ENCODE measurements at regions not wholly inside any gene's neighbourhood (a gene's known extent, or its start where the extent isn't known, plus 50 kb on each side); places are given as distances from the start of the nearest gene placed in this dataset.

DNA sequence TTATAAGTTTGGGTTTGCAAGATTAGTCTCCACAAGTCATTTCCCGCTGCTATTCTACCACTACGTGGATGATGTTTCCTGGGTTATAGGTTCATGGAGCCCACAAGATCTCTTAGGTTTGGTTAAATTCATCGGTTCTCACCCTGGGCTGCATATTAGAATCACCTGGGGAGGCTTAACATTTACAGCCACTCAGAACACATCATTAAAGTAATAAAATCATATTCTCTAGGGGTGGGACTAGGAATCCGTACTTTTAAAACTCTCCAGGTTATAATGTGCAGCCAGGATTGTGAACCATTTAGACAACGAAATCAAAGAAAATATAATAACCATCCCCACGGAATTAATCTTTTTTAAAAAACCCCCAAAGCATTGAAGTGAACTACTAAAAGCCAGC is 167.7 kb downstream of the ACTR3 start:
- H3K4me3 ChIP-seq (replicated peaks; ENCODE audit: insufficient read depth, low read length) = no peak overlapping the region
- H3K27ac ChIP-seq (replicated peaks) = no peak overlapping the region
- TF ChIP-seq GABPA (IDR thresholded peaks at IDR 0.05; ENCODE audit: low read depth) (no peak), POLR2AphosphoS5 (IDR thresholded peaks at IDR 0.05; ENCODE audit: low read depth) (no peak), SPI1 (IDR thresholded peaks at IDR 0.05; ENCODE audit: borderline replicate concordance, low read depth) (no peak)
- TF ChIP-seq, protein P1, sequence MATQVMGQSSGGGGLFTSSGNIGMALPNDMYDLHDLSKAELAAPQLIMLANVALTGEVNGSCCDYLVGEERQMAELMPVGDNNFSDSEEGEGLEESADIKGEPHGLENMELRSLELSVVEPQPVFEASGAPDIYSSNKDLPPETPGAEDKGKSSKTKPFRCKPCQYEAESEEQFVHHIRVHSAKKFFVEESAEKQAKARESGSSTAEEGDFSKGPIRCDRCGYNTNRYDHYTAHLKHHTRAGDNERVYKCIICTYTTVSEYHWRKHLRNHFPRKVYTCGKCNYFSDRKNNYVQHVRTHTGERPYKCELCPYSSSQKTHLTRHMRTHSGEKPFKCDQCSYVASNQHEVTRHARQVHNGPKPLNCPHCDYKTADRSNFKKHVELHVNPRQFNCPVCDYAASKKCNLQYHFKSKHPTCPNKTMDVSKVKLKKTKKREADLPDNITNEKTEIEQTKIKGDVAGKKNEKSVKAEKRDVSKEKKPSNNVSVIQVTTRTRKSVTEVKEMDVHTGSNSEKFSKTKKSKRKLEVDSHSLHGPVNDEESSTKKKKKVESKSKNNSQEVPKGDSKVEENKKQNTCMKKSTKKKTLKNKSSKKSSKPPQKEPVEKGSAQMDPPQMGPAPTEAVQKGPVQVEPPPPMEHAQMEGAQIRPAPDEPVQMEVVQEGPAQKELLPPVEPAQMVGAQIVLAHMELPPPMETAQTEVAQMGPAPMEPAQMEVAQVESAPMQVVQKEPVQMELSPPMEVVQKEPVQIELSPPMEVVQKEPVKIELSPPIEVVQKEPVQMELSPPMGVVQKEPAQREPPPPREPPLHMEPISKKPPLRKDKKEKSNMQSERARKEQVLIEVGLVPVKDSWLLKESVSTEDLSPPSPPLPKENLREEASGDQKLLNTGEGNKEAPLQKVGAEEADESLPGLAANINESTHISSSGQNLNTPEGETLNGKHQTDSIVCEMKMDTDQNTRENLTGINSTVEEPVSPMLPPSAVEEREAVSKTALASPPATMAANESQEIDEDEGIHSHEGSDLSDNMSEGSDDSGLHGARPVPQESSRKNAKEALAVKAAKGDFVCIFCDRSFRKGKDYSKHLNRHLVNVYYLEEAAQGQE (IDR thresholded peaks at IDR 0.05; ENCODE audit: insufficient replicate concordance, low read depth) = no peak
- TF ChIP-seq, protein P2, sequence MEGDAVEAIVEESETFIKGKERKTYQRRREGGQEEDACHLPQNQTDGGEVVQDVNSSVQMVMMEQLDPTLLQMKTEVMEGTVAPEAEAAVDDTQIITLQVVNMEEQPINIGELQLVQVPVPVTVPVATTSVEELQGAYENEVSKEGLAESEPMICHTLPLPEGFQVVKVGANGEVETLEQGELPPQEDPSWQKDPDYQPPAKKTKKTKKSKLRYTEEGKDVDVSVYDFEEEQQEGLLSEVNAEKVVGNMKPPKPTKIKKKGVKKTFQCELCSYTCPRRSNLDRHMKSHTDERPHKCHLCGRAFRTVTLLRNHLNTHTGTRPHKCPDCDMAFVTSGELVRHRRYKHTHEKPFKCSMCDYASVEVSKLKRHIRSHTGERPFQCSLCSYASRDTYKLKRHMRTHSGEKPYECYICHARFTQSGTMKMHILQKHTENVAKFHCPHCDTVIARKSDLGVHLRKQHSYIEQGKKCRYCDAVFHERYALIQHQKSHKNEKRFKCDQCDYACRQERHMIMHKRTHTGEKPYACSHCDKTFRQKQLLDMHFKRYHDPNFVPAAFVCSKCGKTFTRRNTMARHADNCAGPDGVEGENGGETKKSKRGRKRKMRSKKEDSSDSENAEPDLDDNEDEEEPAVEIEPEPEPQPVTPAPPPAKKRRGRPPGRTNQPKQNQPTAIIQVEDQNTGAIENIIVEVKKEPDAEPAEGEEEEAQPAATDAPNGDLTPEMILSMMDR (IDR thresholded peaks at IDR 0.05; ENCODE audit: insufficient read depth, low read length) = no peak
- no peaks in the 10 kb centered on the region for H3K27me3 ChIP-seq (ENCODE audit: insufficient read depth, poor library complexity, severe bottlenecking)
- DNase-seq (ENCODE audit: low read depth in 1 of 2, low spot score in 1 of 2) = no peak

DNA sequence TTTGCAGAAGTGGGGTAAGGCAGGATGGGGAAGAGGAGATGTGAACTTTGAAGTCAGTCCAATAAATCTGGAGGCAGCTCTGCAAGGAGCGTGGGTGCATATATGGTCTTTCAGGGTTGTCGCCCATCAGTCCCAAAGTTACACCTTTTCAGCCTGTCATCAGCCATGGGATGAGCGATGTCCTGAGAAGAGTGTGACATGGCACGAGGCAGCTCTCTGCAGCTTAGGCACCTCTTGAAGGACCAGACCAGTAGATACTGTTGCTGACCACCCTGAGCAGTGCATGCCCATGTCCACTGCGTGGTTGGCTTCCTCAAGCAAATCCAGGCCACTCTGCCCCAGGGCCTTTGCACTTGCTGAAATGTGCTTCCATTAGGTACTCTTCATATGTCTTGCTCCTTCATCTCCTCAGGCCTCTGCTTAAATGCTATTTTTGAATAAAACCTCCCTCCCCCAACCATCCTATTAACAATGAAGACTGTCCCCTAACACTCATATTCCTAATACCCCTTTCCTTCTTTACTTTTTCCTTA is 171.7 kb downstream of the ACTR3 start:
- Histone ChIP-seq H3K4me3 (replicated peaks; ENCODE audit: insufficient read depth, low read length) (no peak overlapping the region), H3K27ac (replicated peaks) (no peak overlapping the region), H3K27me3 (ENCODE audit: insufficient read depth, poor library complexity, severe bottlenecking) (no peaks in the 10 kb centered on the region)
- TF ChIP-seq SPI1 (IDR thresholded peaks at IDR 0.05; ENCODE audit: borderline replicate concordance, low read depth) = no peak
- TF ChIP-seq GABPA (IDR thresholded peaks at IDR 0.05; ENCODE audit: low read depth) = no peak
- TF ChIP-seq POLR2AphosphoS5 (IDR thresholded peaks at IDR 0.05; ENCODE audit: low read depth) = no peak
- TF ChIP-seq, protein P1 (IDR thresholded peaks at IDR 0.05; ENCODE audit: insufficient replicate concordance, low read depth) = no peak
- TF ChIP-seq, protein P2 (IDR thresholded peaks at IDR 0.05; ENCODE audit: insufficient read depth, low read length) = no peak
- no peak for DNase-seq (ENCODE audit: low read depth in 1 of 2, low spot score in 1 of 2)

DNA sequence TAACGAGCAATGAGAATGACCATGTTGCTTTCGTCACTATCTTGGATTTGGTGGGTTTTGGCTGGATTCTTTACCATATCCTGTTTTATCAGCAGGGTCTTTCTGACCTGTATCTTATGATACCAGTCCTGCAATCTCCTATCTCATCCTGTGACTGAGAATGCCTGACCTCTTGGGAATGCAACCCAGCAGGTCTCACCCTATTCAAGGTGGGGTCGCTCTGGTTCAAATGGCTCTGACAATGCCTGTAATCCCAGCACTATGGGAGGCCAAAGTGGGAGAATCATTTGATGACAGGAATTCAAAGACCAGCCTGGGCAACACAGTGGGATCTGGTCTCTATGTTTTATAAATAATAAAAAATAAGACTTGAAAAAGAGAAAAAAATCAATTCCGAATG is 173.5 kb downstream of the ACTR3 start:
- H3K27ac ChIP-seq (replicated peaks) = no peak overlapping the region
- H3K27me3 ChIP-seq (ENCODE audit: insufficient read depth, poor library complexity, severe bottlenecking) = no peaks in the 10 kb centered on the region
- TF ChIP-seq, protein P2 (IDR thresholded peaks at IDR 0.05; ENCODE audit: insufficient read depth, low read length) = no peak
- TF ChIP-seq GABPA (IDR thresholded peaks at IDR 0.05; ENCODE audit: low read depth) (no peak), SPI1 (IDR thresholded peaks at IDR 0.05; ENCODE audit: borderline replicate concordance, low read depth) (no peak), POLR2AphosphoS5 (IDR thresholded peaks at IDR 0.05; ENCODE audit: low read depth) (no peak)
- TF ChIP-seq, protein P1 (IDR thresholded peaks at IDR 0.05; ENCODE audit: insufficient replicate concordance, low read depth) = no peak
- no peak overlapping the region for H3K4me3 ChIP-seq (replicated peaks; ENCODE audit: insufficient read depth, low read length)
- no peak for DNase-seq (ENCODE audit: low read depth in 1 of 2, low spot score in 1 of 2)
